ENCODE measurements at regions not wholly inside any gene's neighbourhood (a gene's known extent, or its start where the extent isn't known, plus 50 kb on each side); places are given as distances from the start of the nearest gene placed in this dataset.
A peak's percentile ranks its signal among the peaks of the same experiment; 100 is the strongest.

DNA sequence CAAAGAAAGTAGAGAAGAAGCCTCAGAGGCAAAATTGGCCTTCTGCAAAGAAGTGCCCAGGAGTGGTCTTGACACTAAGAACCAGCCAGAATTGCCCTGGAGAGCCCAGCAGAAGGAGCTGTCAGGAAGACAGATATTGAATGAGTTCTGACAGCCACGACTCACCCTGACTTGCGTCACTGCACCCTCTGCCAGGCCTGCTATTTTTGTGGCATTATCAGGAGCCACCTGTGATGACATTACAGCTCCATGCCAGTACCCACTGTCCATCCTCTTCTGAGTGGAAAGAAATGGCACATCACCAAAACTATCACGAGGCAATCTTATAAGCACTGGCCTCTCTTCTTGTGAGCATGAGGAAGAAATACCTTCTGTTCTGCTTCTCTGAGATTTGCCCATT, 67.7 kb downstream of the SMIM20 start:
- peaks cover 2 to 5% (median 3%) of the 10 kb centered on the region in 3 donors for H3K27me3 Mint-ChIP-seq (ENCODE audit: low read depth in 3 of 3)
- Histone ChIP-seq H3K27me3 (ENCODE audit: control insufficient read depth in 2 of 2, insufficient read depth in 2 of 2, low read length in 2 of 2) (no peaks in the 10 kb centered on the region), H3K9me3 (replicated peaks in 1 of 2; ENCODE audit: control insufficient read depth in 1 of 2, insufficient read depth in 1 of 2, low read length in 2 of 2) (no peaks in the 10 kb centered on the region), H4K20me1 (ENCODE audit: insufficient read depth, low read length) (no peaks in the 10 kb centered on the region), H3K79me2 (ENCODE audit: insufficient read depth, low read length) (no peaks in the 10 kb centered on the region), H3K36me3 (replicated peaks in 1 of 2; ENCODE audit: control insufficient read depth in 1 of 2, insufficient read depth in 2 of 2, low read length in 2 of 2) (no peaks in the 10 kb centered on the region), H3K4me2 (replicated peaks; ENCODE audit: extremely low read depth, low read length, poor library complexity, severe bottlenecking) (no peak overlapping the region), H3K9ac (ENCODE audit: insufficient read depth, low read length, poor library complexity, severe bottlenecking) (no peak overlapping the region), H3K4me3 (replicated peaks in 1 of 3; ENCODE audit: low read depth in 2 of 3, low read length in 3 of 3) (no peak overlapping the region), H3K4me1 (ENCODE audit: control insufficient read depth in 1 of 2, insufficient read depth in 2 of 2, low read length in 2 of 2) (no peaks in the 10 kb centered on the region), H2AFZ (ENCODE audit: insufficient read depth, low read depth, low read length, poor library complexity, severe bottlenecking) (peak overlapping the region; percentile 46), H3K27ac (ENCODE audit: low read depth in 1 of 2, low read length in 2 of 2) (no peak overlapping the region)
- 55% methylated on average over 2 of the region's 3 CpGs for WGBS (ENCODE audit: insufficient coverage)
- H3K27ac Mint-ChIP-seq = no peak overlapping the region
- TF ChIP-seq, protein P1, sequence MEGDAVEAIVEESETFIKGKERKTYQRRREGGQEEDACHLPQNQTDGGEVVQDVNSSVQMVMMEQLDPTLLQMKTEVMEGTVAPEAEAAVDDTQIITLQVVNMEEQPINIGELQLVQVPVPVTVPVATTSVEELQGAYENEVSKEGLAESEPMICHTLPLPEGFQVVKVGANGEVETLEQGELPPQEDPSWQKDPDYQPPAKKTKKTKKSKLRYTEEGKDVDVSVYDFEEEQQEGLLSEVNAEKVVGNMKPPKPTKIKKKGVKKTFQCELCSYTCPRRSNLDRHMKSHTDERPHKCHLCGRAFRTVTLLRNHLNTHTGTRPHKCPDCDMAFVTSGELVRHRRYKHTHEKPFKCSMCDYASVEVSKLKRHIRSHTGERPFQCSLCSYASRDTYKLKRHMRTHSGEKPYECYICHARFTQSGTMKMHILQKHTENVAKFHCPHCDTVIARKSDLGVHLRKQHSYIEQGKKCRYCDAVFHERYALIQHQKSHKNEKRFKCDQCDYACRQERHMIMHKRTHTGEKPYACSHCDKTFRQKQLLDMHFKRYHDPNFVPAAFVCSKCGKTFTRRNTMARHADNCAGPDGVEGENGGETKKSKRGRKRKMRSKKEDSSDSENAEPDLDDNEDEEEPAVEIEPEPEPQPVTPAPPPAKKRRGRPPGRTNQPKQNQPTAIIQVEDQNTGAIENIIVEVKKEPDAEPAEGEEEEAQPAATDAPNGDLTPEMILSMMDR (IDR thresholded peaks at IDR 0.05) = no peak
- DNase-seq = no peak
- H3K4me3 Mint-ChIP-seq = no peak overlapping the region
- no peaks in the 10 kb centered on the region for H3K36me3 Mint-ChIP-seq
- intact Hi-C loops (cut with micrococcal nuclease) = no loop called here
- peaks cover 6% of the 10 kb centered on the region for H3K4me1 Mint-ChIP-seq
- H3K9me3 Mint-ChIP-seq = peaks cover 0 to 2% (median 0%) of the 10 kb centered on the region in 7 donors

DNA sequence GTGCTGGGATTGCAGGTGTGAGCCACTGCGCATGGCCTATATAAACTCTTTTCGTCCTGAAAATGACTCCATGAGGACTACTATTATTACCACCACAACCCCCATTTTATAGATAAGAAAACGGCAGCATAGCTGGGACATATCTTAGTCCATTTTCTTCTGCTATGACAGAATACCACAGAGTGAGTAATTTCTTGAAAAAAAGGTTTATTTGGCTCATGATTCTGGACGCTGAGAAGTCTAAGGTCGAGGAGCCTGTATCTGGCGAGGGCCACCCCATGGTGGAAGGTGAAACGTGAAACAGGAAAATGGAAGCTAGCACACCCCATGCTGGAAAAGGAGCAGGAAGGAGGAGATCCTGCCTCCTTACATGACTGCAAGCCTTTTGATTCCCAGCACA, 68.9 kb downstream of the SMIM20 start:
- Histone ChIP-seq H2AFZ (ENCODE audit: insufficient read depth, low read depth, low read length, poor library complexity, severe bottlenecking) (no peak overlapping the region), H3K4me1 (ENCODE audit: control insufficient read depth in 1 of 2, insufficient read depth in 2 of 2, low read length in 2 of 2) (no peaks in the 10 kb centered on the region), H3K4me3 (replicated peaks in 1 of 3; ENCODE audit: low read depth in 2 of 3, low read length in 3 of 3) (no peak overlapping the region), H3K79me2 (ENCODE audit: insufficient read depth, low read length) (no peaks in the 10 kb centered on the region), H3K36me3 (replicated peaks in 1 of 2; ENCODE audit: control insufficient read depth in 1 of 2, insufficient read depth in 2 of 2, low read length in 2 of 2) (no peaks in the 10 kb centered on the region), H4K20me1 (ENCODE audit: insufficient read depth, low read length) (no peaks in the 10 kb centered on the region), H3K27me3 (ENCODE audit: control insufficient read depth in 2 of 2, insufficient read depth in 2 of 2, low read length in 2 of 2) (no peaks in the 10 kb centered on the region), H3K4me2 (replicated peaks; ENCODE audit: extremely low read depth, low read length, poor library complexity, severe bottlenecking) (no peak overlapping the region), H3K9me3 (replicated peaks in 1 of 2; ENCODE audit: control insufficient read depth in 1 of 2, insufficient read depth in 1 of 2, low read length in 2 of 2) (no peaks in the 10 kb centered on the region), H3K27ac (ENCODE audit: low read depth in 1 of 2, low read length in 2 of 2) (no peak overlapping the region), H3K9ac (ENCODE audit: insufficient read depth, low read length, poor library complexity, severe bottlenecking) (no peak overlapping the region)
- Mint-ChIP-seq H3K36me3 (no peaks in the 10 kb centered on the region), H3K27me3 (ENCODE audit: low read depth in 3 of 3) (peaks cover 2 to 5% (median 4%) of the 10 kb centered on the region in 3 donors), H3K27ac (no peak overlapping the region), H3K9me3 (no peaks in the 10 kb centered on the region), H3K4me3 (no peak overlapping the region), H3K4me1 (peaks cover 9% of the 10 kb centered on the region)
- no peak for DNase-seq
- 93% methylated on average over 5 of the region's 7 CpGs for WGBS (ENCODE audit: insufficient coverage)
- TF ChIP-seq, protein P1 (IDR thresholded peaks at IDR 0.05) = no peak
- intact Hi-C loops (cut with micrococcal nuclease) = no loop called here

Data from CD14-positive monocyte (primary cell).